KMS-11 (cell line): ENCODE measurements at regions not wholly inside any gene's neighbourhood (a gene's known extent, or its start where the extent isn't known, plus 50 kb on each side); places are given as distances from the start of the nearest gene placed in this dataset.

Experiments
- H2AFZ ChIP-seq: fragments of 200-600 bp; sonication (generic); 2 replicates; pipeline ENCODE4 v1.6.1; 2016; ENCODE audit warnings: antibody characterized with exemption, mixed run types, low read depth
- H3K27ac ChIP-seq: fragments of 200-600 bp; sonication (generic); 2 replicates; pipeline ENCODE4 v1.6.1; 2016; ENCODE audit warnings: mild to moderate bottlenecking, mixed run types
- H3K27me3 ChIP-seq: fragments of 200-600 bp; sonication (generic); 2 replicates; pipeline ENCODE4 v1.6.1; 2017; ENCODE audit warnings: mild to moderate bottlenecking, low read depth, mixed run types, moderate library complexity; ENCODE audit not compliant: insufficient read depth
- H3K36me3 ChIP-seq: fragments of 200-600 bp; sonication (generic); 2 replicates; pipeline ENCODE4 v1.6.1; 2017; ENCODE audit warnings: mild to moderate bottlenecking, mixed run types; ENCODE audit not compliant: insufficient read depth
- H3K4me1 ChIP-seq: fragments of 200-600 bp; sonication (generic); 2 replicates; pipeline ENCODE4 v1.6.1; 2016; ENCODE audit warnings: mild to moderate bottlenecking, low read depth, mixed run types; ENCODE audit not compliant: poor library complexity, severe bottlenecking
- H3K4me2 ChIP-seq: fragments of 200-600 bp; sonication (generic); 2 replicates; pipeline ENCODE4 v1.7.0; 2016; ENCODE audit warnings: mild to moderate bottlenecking, mixed run types
- H3K4me3 ChIP-seq: fragments of 200-600 bp; sonication (generic); IDR thresholded peaks from 2 replicates; pipeline ENCODE4 v1.6.1; 2017; ENCODE audit warnings: low read depth, low read length, mixed read lengths; ENCODE audit not compliant: insufficient read depth
- H3K79me2 ChIP-seq: fragments of 200-600 bp; sonication (generic); 2 replicates; pipeline ENCODE4 v1.6.1; 2016; ENCODE audit warnings: low read depth, mixed run types; ENCODE audit not compliant: insufficient read depth
- H3K9ac ChIP-seq: fragments of 200-600 bp; sonication (generic); 2 replicates; pipeline ENCODE4 v1.6.1; 2016; ENCODE audit warnings: mild to moderate bottlenecking, mixed run types
- H4K20me1 ChIP-seq: fragments of 200-600 bp; sonication (generic); 2 replicates; pipeline ENCODE4 v1.6.1; 2016; ENCODE audit warnings: mild to moderate bottlenecking, mixed run types; ENCODE audit not compliant: insufficient read depth
- TF ChIP-seq, protein P1 (sequence below): fragments of 200-600 bp; sonication (generic); conservative IDR thresholded peaks from 2 replicates; pipeline ENCODE4 v1.6.1; 2017; ENCODE audit warnings: low read depth, mild to moderate bottlenecking, antibody characterized with exemption, low read length, moderate library complexity, mixed read lengths

DNA sequence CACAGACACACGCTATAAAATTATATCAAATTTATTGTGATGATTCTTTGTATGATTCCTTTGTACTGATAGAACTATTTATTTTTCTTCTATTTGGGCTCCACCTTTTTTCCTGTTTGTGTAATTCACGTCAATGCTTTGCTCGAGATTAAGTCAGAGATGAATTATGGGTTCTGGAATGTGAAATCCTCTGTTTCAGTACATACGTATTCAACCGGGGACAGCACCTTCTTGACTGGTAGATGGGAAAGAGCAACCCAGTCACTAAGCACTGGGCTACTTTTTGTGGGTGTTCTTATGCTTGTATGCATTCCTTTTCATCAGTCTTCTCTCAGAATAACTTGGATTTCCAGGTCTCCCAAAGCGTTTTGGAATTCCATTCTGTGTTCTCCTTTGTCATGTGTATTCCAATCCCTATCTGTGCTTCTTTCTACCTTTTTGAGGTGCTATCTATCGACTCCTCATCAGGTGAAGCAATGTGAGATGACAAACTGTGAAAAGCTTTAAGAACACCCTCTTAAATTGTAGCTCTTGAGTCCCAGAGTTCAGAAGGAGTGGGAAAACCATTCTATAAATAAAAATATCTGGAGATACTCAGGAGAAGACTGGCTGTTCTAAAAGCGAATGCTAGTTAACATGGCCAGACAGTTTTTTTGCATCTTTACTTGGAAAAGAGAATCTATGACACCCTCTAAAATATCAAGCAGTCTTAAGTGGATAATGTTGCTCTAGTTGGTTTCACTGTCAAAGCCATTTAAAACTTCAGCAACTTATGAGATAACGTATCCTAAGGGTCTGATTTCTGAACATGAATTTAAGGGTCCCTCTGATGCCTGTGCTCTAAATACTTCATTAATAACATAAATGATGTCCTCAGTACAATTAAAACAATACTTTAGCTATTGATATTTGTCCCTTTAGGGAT is 197.7 kb upstream of the PREP start:
- TF ChIP-seq, protein P1, sequence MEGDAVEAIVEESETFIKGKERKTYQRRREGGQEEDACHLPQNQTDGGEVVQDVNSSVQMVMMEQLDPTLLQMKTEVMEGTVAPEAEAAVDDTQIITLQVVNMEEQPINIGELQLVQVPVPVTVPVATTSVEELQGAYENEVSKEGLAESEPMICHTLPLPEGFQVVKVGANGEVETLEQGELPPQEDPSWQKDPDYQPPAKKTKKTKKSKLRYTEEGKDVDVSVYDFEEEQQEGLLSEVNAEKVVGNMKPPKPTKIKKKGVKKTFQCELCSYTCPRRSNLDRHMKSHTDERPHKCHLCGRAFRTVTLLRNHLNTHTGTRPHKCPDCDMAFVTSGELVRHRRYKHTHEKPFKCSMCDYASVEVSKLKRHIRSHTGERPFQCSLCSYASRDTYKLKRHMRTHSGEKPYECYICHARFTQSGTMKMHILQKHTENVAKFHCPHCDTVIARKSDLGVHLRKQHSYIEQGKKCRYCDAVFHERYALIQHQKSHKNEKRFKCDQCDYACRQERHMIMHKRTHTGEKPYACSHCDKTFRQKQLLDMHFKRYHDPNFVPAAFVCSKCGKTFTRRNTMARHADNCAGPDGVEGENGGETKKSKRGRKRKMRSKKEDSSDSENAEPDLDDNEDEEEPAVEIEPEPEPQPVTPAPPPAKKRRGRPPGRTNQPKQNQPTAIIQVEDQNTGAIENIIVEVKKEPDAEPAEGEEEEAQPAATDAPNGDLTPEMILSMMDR: no peak
- peaks cover 60% of the 10 kb centered on the region for H3K4me1 ChIP-seq
- H3K4me2 ChIP-seq: peak overlapping the region; percentile 92
- no peaks in the 10 kb centered on the region for H3K79me2 ChIP-seq
- no peaks in the 10 kb centered on the region for H4K20me1 ChIP-seq
- H3K27me3 ChIP-seq: no peaks in the 10 kb centered on the region
- no peak overlapping the region for H3K4me3 ChIP-seq
- H3K9ac ChIP-seq: peak overlapping the region; percentile 66; the same call in 1 of the 2 replicates
- H3K27ac ChIP-seq: peak overlapping the region; percentile 91
- no peaks in the 10 kb centered on the region for H3K36me3 ChIP-seq
- peak overlapping the region; percentile 66 for H2AFZ ChIP-seq

DNA sequence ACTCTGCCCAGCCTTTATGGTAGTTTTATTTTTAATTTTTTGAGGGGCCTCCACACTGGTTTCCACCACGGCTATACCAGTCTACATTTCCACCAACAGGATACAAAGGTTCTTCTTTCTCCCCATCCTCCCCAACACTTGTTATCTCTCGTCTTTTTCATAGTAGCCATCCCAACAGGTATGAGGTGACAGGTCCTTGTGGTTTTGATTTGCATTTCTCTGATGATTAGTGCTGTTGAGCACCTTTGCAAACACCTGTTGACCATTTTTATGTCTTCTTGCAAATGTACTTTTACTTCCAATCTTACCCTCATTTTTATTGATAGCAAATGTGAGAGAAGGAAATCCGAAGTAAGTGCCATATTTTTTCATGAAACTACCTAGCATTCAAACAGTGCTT is 195.4 kb upstream of the PREP start:
- TF ChIP-seq, protein P1: no peak
- no peaks in the 10 kb centered on the region for H4K20me1 ChIP-seq
- H3K27ac ChIP-seq: no peak overlapping the region
- H3K4me2 ChIP-seq: no peak overlapping the region
- no peak overlapping the region for H3K4me3 ChIP-seq
- H3K79me2 ChIP-seq: no peaks in the 10 kb centered on the region
- no peak overlapping the region for H2AFZ ChIP-seq
- H3K4me1 ChIP-seq: peaks cover 80% of the 10 kb centered on the region
- no peaks in the 10 kb centered on the region for H3K36me3 ChIP-seq
- H3K27me3 ChIP-seq: no peaks in the 10 kb centered on the region
- H3K9ac ChIP-seq: no peak overlapping the region

DNA sequence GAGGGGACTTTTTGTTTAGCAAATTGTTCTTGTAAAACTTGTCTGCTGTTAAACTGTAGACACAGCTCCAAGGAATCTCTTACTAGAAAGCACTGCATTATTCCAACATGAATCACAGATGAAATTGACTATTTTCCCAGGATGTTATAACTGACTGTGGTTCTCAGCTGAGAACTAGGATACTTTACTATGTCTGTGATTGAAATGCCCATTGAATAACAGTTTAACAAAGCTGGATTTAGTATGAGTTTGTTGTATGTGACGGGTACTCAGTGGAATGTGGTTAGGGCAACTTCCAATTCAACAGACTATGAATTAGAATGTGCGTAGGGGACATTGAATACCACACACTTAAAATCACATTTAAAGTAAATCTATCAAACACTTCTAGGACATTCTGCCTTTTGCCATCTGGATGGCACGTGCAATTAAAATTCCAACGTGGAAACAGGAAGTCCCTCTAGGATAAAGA is 193.4 kb upstream of the PREP start:
- Histone ChIP-seq H3K4me2 (no peak overlapping the region), H3K27ac (no peak overlapping the region), H4K20me1 (no peaks in the 10 kb centered on the region), H3K36me3 (no peaks in the 10 kb centered on the region), H3K79me2 (no peaks in the 10 kb centered on the region), H2AFZ (no peak overlapping the region), H3K27me3 (no peaks in the 10 kb centered on the region), H3K4me1 (peaks cover 85% of the 10 kb centered on the region), H3K4me3 (no peak overlapping the region), H3K9ac (no peak overlapping the region)
- TF ChIP-seq, protein P1: no peak

DNA sequence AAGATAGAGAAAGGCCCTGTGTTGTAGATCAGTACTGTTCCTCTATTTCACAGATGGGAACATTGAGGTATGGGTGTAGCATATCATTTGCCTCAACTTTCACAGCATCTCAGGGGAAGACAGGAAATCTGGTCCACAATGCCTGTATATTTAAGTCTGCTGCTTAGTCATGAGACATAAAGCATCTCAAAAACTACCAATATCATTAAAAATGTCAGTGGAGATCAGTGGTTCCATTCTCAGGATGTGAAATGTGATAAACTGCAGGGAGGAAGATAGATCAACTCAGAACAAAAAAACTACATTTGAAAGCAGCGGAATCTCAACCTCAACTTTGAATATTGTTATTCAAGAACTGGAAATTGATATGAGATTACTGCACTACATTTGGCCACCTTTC is 192.9 kb upstream of the PREP start:
- Histone ChIP-seq H3K36me3 (no peaks in the 10 kb centered on the region), H3K4me3 (no peak overlapping the region), H4K20me1 (no peaks in the 10 kb centered on the region), H2AFZ (no peak overlapping the region), H3K4me1 (peaks cover 85% of the 10 kb centered on the region), H3K27me3 (no peaks in the 10 kb centered on the region), H3K9ac (no peak overlapping the region), H3K79me2 (no peaks in the 10 kb centered on the region), H3K4me2 (no peak overlapping the region), H3K27ac (no peak overlapping the region)
- TF ChIP-seq, protein P1: no peak
